ENCODE measurements at regions not wholly inside any gene's neighbourhood (a gene's known extent, or its start where the extent isn't known, plus 50 kb on each side); places are given as distances from the start of the nearest gene placed in this dataset.

DNA sequence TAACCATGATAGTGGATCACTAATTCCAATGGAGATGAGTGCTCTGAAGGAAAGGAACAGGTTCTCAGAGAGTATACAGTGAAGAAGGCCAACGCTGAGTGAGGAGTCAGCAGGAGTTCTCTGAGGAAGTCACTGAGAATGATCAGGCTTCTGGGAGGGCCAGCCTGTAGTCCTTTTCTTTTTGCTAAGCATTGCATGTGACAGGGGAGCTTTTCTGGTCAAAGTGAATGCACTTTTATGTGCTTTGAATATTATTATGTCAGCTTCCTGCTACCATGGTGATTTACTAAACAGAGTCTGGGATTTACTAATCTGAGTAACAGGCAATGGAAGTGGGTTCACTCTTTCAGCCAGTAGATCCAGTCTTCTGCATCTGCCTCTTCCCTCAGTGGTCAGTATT, 81.1 kb upstream of the SERP2 start:
- H3K4me2 ChIP-seq (ENCODE audit: insufficient read depth, insufficient read length, low read length): no peak overlapping the region
- H4K8ac ChIP-seq (replicated peaks; ENCODE audit: insufficient read length, low read depth, low read length): no peak overlapping the region
- H3K27ac ChIP-seq (ENCODE audit: insufficient read length, low read depth, low read length): no peak overlapping the region
- no peak overlapping the region for H2BK12ac ChIP-seq (ENCODE audit: insufficient read length, low read depth, low read length)
- no peak for DNase-seq
- no peak overlapping the region for H3T11ph ChIP-seq (ENCODE audit: low read length)
- no peak overlapping the region for H3K14ac ChIP-seq (ENCODE audit: insufficient read depth, low read length)
- H2AFZ ChIP-seq (ENCODE audit: low read length): no peak overlapping the region
- no peak overlapping the region for H3K23ac ChIP-seq (ENCODE audit: insufficient read length, low read depth, low read length)
- no peak overlapping the region for H4K5ac ChIP-seq (ENCODE audit: insufficient read length, low read depth, low read length)
- H3K9ac ChIP-seq (ENCODE audit: extremely low read depth, insufficient read length, low read length): no peak overlapping the region
- Mint-ChIP-seq H3K4me3 (no peak overlapping the region), H3K27me3 (ENCODE audit: low read depth) (peaks cover 4% of the 10 kb centered on the region), H3K4me1 (peaks cover 6 to 13% of the 10 kb centered on the region in 2 experiments), H3K27ac (no peak overlapping the region), H3K9me3 (no peaks in the 10 kb centered on the region), H3K36me3 (ENCODE audit: insufficient read depth in 1 of 3, low read depth in 3 of 3) (no peaks in the 10 kb centered on the region)
- H2BK120ac ChIP-seq (ENCODE audit: low read depth, low read length, poor library complexity, severe bottlenecking): no peak overlapping the region
- H3K79me1 ChIP-seq (ENCODE audit: insufficient read depth, low read depth, low read length, poor library complexity, severe bottlenecking): no peaks in the 10 kb centered on the region
- no peak for TF ChIP-seq CTCF (conservative IDR thresholded peaks at IDR 0.05)
- H3K4ac ChIP-seq (ENCODE audit: low read depth, low read length): no peak overlapping the region
- H3K4me1 ChIP-seq (ENCODE audit: insufficient read depth, low read length): no peaks in the 10 kb centered on the region; the same call in 1 of the 2 replicates
- H3K56ac ChIP-seq (ENCODE audit: insufficient read length, low read depth, low read length): no peak overlapping the region
- no peak overlapping the region for H2BK5ac ChIP-seq (ENCODE audit: insufficient read length, low read length)
- H4K91ac ChIP-seq (ENCODE audit: insufficient read length, low read depth, low read length): no peak overlapping the region
- H3K9me3 ChIP-seq (ENCODE audit: control insufficient read depth, low read depth, low read length): no peaks in the 10 kb centered on the region
- no peaks in the 10 kb centered on the region for H3K27me3 ChIP-seq (ENCODE audit: insufficient read depth, low read length)
- H4K20me1 ChIP-seq (ENCODE audit: control insufficient read depth, insufficient read depth, insufficient read length): no peaks in the 10 kb centered on the region
- H3K79me2 ChIP-seq (ENCODE audit: insufficient read depth, low read length): no peaks in the 10 kb centered on the region
- WGBS (ENCODE audit: extremely low coverage, insufficient read length, low lambda C conversion rate): no CpG with 5 or more reads among the region's 1 CpG
- H3K18ac ChIP-seq (ENCODE audit: insufficient read length, low read depth, low read length): no peak overlapping the region
- no peak overlapping the region for H2BK20ac ChIP-seq (ENCODE audit: low read depth, low read length, poor library complexity, severe bottlenecking)
- no peak overlapping the region for H2BK15ac ChIP-seq (ENCODE audit: low read depth, low read length)
- no peak overlapping the region for H2AK5ac ChIP-seq (ENCODE audit: insufficient read length, low read length)
- no peaks in the 10 kb centered on the region for H3K23me2 ChIP-seq (ENCODE audit: insufficient read length, low read depth, low read length, poor library complexity, severe bottlenecking)

Measured in H9 (cell line).